Colonic mucosa (tissue), 4 donors: ENCODE measurements at regions not wholly inside any gene's neighbourhood (a gene's known extent, or its start where the extent isn't known, plus 50 kb on each side); places are given as distances from the start of the nearest gene placed in this dataset.

Source experiments
- DNase-seq: peaks from one replicate; pipeline ENCODE4 v3.0.0-alpha.2; 2020
- H3K27ac ChIP-seq: fragments of 200-600 bp; one replicate; pipeline ENCODE4 v1.8.0; 2021
- H3K27me3 ChIP-seq: fragments of 200-600 bp; one replicate; pipeline ENCODE4 v1.8.0; 2021
- H3K36me3 ChIP-seq: fragments of 200-600 bp; one replicate; pipeline ENCODE4 v1.8.0; 2021
- H3K4me1 ChIP-seq: fragments of 200-600 bp; one replicate; pipeline ENCODE4 v1.8.0; 2021; ENCODE audit warnings: mild to moderate bottlenecking
- H3K4me3 ChIP-seq: fragments of 200-600 bp; one replicate; pipeline ENCODE4 v1.8.0; 2021
- H3K9ac ChIP-seq, 2 donors: one replicate each; pipeline ENCODE4 v1.7.0; 2013; ENCODE audit warnings: control low read depth in 2 of 2, low read depth in 2 of 2, low read length in 2 of 2
- H3K9me3 ChIP-seq: fragments of 200-600 bp; one replicate; pipeline ENCODE4 v1.8.0; 2021
- CTCF ChIP-seq: fragments of 200-600 bp; IDR thresholded peaks from one replicate; pipeline ENCODE4 v1.8.0; 2022; ENCODE audit warnings: antibody characterized with exemption, mild to moderate bottlenecking
- intact Hi-C: fragments of 100-400 bp; cut with DNase I; formaldehyde crosslinking; loops from one replicate; pipeline ENCODE4 v1.14.1; 2022
- donor health status: healthy.
- donor health status: DM: no; HTN: no; CAD: no.
- donor health status: DM: no; HTN: no; CAD: no.

- Histone ChIP-seq H3K27ac (no peak overlapping the region), H3K4me1 (no peaks in the 10 kb centered on the region), H3K4me3 (no peak overlapping the region), H3K9ac (no peak overlapping the region), H3K27me3 (no peaks in the 10 kb centered on the region), H3K36me3 (no peaks in the 10 kb centered on the region), H3K9me3 (no peaks in the 10 kb centered on the region)
- DNase-seq = no peak
- TF ChIP-seq CTCF = no peak
- intact Hi-C loops = no loop called here
Observed at GRCh38 chr4:138297743-138298405, 55.7 kb upstream of the SLC7A11 start.

GRCh38 chr4:138292321-138292720 is 50.2 kb upstream of the SLC7A11 start:
- intact Hi-C loops = no loop called here

More at GRCh38 chr4:138292321-138292720, 50.2 kb upstream of the SLC7A11 start:
- DNase-seq = no peak
- Histone ChIP-seq H3K9me3 (no peaks in the 10 kb centered on the region), H3K27ac (no peak overlapping the region), H3K4me3 (no peak overlapping the region), H3K4me1 (no peaks in the 10 kb centered on the region), H3K9ac (no peak overlapping the region), H3K27me3 (no peaks in the 10 kb centered on the region), H3K36me3 (no peaks in the 10 kb centered on the region)
- no peak for TF ChIP-seq CTCF
